ENCODE measurements at regions not wholly inside any gene's neighbourhood (a gene's known extent, or its start where the extent isn't known, plus 50 kb on each side); places are given as distances from the start of the nearest gene placed in this dataset.
A peak's percentile ranks its signal among the peaks of the same experiment; 100 is the strongest.

DNA sequence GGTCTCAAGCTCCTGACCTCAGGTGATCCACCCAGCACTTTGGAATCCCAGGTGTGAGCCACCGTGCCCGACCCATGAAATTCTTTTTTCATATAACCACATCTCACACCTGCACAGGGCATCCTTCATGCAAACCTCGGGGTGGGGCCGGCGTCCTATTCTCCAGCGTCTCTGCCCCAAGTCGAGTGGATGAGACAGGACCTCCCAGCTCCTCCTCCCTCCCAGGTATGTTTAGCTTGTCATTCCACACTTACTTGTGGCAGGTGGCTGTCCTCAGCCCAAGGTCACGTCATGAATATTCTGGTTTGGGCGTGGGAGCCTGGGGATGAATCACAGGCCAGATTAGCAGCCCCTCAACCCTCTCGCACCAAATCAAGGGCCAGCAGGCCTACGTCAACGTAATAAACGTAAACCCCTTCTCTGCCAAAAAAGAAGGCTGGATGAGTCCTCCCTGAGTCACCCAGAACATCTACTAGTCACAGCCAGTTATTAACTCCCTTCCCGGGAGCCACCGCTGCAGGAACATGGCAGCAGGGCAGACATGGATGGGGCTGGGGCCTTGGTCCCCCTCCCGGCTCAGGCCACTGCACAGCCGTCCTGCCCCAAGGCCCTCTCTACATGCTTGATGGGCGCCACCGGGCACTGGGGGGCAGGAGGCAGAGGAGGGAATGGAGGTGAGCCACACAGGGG, 91.7 kb downstream of the YTHDF1 start:
- 90% methylated on average over 19 of the region's 19 CpGs for WGBS (ENCODE audit: insufficient coverage)
- Histone ChIP-seq H3K27ac (ENCODE audit: low read depth, low read length) (no peak overlapping the region), H3K27me3 (ENCODE audit: control insufficient read depth, insufficient read depth, low read length) (no peaks in the 10 kb centered on the region), H3K36me3 (ENCODE audit: control insufficient read depth, insufficient read depth, low read length) (no peaks in the 10 kb centered on the region), H3K9me3 (ENCODE audit: control insufficient read depth, insufficient read depth, low read length) (no peaks in the 10 kb centered on the region), H3K4me1 (ENCODE audit: control insufficient read depth, insufficient read depth, low read length) (peaks cover 30% of the 10 kb centered on the region), H3K4me3 (ENCODE audit: low read depth, low read length) (no peak overlapping the region)
- no peak for DNase-seq (ENCODE audit: low read depth in 4 of 6, low spot score in 6 of 6)

- DNase-seq (ENCODE audit: low read depth in 4 of 6, low spot score in 6 of 6) = no peak
- Histone ChIP-seq H3K4me1 (ENCODE audit: control insufficient read depth, insufficient read depth, low read length) (peaks cover 39% of the 10 kb centered on the region), H3K9me3 (ENCODE audit: control insufficient read depth, insufficient read depth, low read length) (no peaks in the 10 kb centered on the region), H3K36me3 (ENCODE audit: control insufficient read depth, insufficient read depth, low read length) (no peaks in the 10 kb centered on the region), H3K27me3 (ENCODE audit: control insufficient read depth, insufficient read depth, low read length) (no peaks in the 10 kb centered on the region), H3K4me3 (ENCODE audit: low read depth, low read length) (no peak overlapping the region), H3K27ac (ENCODE audit: low read depth, low read length) (no peak overlapping the region)
- WGBS (ENCODE audit: insufficient coverage) = 92% methylated on average over 21 of the region's 21 CpGs
These were observed 92.6 kb downstream of the YTHDF1 start for GRCh38 chr20:63123331-63123741.

- H3K4me1 ChIP-seq (ENCODE audit: control insufficient read depth, insufficient read depth, low read length) = peaks cover 42% of the 10 kb centered on the region
- no peak for DNase-seq (ENCODE audit: low read depth in 4 of 6, low spot score in 6 of 6)
- H3K9me3 ChIP-seq (ENCODE audit: control insufficient read depth, insufficient read depth, low read length) = no peaks in the 10 kb centered on the region
- 87% methylated on average over 5 of the region's 7 CpGs for WGBS (ENCODE audit: insufficient coverage)
- H3K27me3 ChIP-seq (ENCODE audit: control insufficient read depth, insufficient read depth, low read length) = no peaks in the 10 kb centered on the region
- H3K27ac ChIP-seq (ENCODE audit: low read depth, low read length) = no peak overlapping the region
- H3K36me3 ChIP-seq (ENCODE audit: control insufficient read depth, insufficient read depth, low read length) = no peaks in the 10 kb centered on the region
- no peak overlapping the region for H3K4me3 ChIP-seq (ENCODE audit: low read depth, low read length)
These were observed 93.3 kb downstream of the YTHDF1 start for GRCh38 chr20:63122626-63123025.

GRCh38 chr20:63121749-63122405, 94.1 kb downstream of the YTHDF1 start:
- 86% methylated on average over 22 of the region's 23 CpGs for WGBS (ENCODE audit: insufficient coverage)
- H3K27ac ChIP-seq (ENCODE audit: low read depth, low read length) = no peak overlapping the region
- H3K4me1 ChIP-seq (ENCODE audit: control insufficient read depth, insufficient read depth, low read length) = peaks cover 40% of the 10 kb centered on the region
- no peaks in the 10 kb centered on the region for H3K36me3 ChIP-seq (ENCODE audit: control insufficient read depth, insufficient read depth, low read length)
- H3K27me3 ChIP-seq (ENCODE audit: control insufficient read depth, insufficient read depth, low read length) = peaks cover 6% of the 10 kb centered on the region
- DNase-seq (ENCODE audit: low read depth in 4 of 6, low spot score in 6 of 6) = no peak
- no peaks in the 10 kb centered on the region for H3K9me3 ChIP-seq (ENCODE audit: control insufficient read depth, insufficient read depth, low read length)
- H3K4me3 ChIP-seq (ENCODE audit: low read depth, low read length) = no peak overlapping the region

- H3K4me1 ChIP-seq (ENCODE audit: control insufficient read depth, insufficient read depth, low read length) = peaks cover 41% of the 10 kb centered on the region
- H3K27me3 ChIP-seq (ENCODE audit: control insufficient read depth, insufficient read depth, low read length) = peaks cover 13% of the 10 kb centered on the region
- no peaks in the 10 kb centered on the region for H3K36me3 ChIP-seq (ENCODE audit: control insufficient read depth, insufficient read depth, low read length)
- no peak overlapping the region for H3K27ac ChIP-seq (ENCODE audit: low read depth, low read length)
- WGBS (ENCODE audit: insufficient coverage) = 94% methylated on average over 15 of the region's 15 CpGs
- H3K4me3 ChIP-seq (ENCODE audit: low read depth, low read length) = no peak overlapping the region
- H3K9me3 ChIP-seq (ENCODE audit: control insufficient read depth, insufficient read depth, low read length) = no peaks in the 10 kb centered on the region
- no peak for DNase-seq (ENCODE audit: low read depth in 4 of 6, low spot score in 6 of 6)
These were observed 94.7 kb downstream of the YTHDF1 start for GRCh38 chr20:63121246-63121645.

DNA sequence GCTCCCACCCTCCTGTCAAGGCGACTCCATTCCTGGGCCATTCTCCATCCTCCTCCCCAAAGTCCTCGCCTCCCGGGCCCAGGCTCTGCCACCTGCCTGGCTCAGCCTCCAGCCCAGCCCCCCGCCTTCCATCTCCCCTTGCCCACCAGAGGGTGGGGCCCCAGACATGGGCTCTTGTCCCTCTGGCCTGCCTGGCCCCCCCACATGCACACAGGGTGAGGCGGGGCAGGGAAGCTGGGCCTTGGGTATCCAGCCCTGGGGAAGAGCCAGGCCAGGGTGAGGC, 95.2 kb downstream of the YTHDF1 start:
- Histone ChIP-seq H3K36me3 (ENCODE audit: control insufficient read depth, insufficient read depth, low read length) (no peaks in the 10 kb centered on the region), H3K27ac (ENCODE audit: low read depth, low read length) (no peak overlapping the region), H3K4me1 (ENCODE audit: control insufficient read depth, insufficient read depth, low read length) (peaks cover 39% of the 10 kb centered on the region), H3K9me3 (ENCODE audit: control insufficient read depth, insufficient read depth, low read length) (no peaks in the 10 kb centered on the region), H3K4me3 (ENCODE audit: low read depth, low read length) (no peak overlapping the region), H3K27me3 (ENCODE audit: control insufficient read depth, insufficient read depth, low read length) (peaks cover 17% of the 10 kb centered on the region)
- DNase-seq (ENCODE audit: low read depth in 4 of 6, low spot score in 6 of 6) = no peak
- 63% methylated on average over 5 of the region's 5 CpGs for WGBS (ENCODE audit: insufficient coverage)

GRCh38 chr20:63119963-63120807, 95.7 kb downstream of the YTHDF1 start:
- peaks cover 35% of the 10 kb centered on the region for H3K4me1 ChIP-seq (ENCODE audit: control insufficient read depth, insufficient read depth, low read length)
- H3K27ac ChIP-seq (ENCODE audit: low read depth, low read length) = no peak overlapping the region
- H3K27me3 ChIP-seq (ENCODE audit: control insufficient read depth, insufficient read depth, low read length) = peaks cover 17% of the 10 kb centered on the region
- H3K9me3 ChIP-seq (ENCODE audit: control insufficient read depth, insufficient read depth, low read length) = no peaks in the 10 kb centered on the region
- H3K4me3 ChIP-seq (ENCODE audit: low read depth, low read length) = no peak overlapping the region
- WGBS (ENCODE audit: insufficient coverage) = 76% methylated on average over 22 of the region's 22 CpGs
- no peaks in the 10 kb centered on the region for H3K36me3 ChIP-seq (ENCODE audit: control insufficient read depth, insufficient read depth, low read length)
- no peak for DNase-seq (ENCODE audit: low read depth in 4 of 6, low spot score in 6 of 6)

- Histone ChIP-seq H3K27me3 (ENCODE audit: control insufficient read depth, insufficient read depth, low read length) (peaks cover 17% of the 10 kb centered on the region), H3K4me3 (ENCODE audit: low read depth, low read length) (no peak overlapping the region), H3K4me1 (ENCODE audit: control insufficient read depth, insufficient read depth, low read length) (peaks cover 31% of the 10 kb centered on the region), H3K36me3 (ENCODE audit: control insufficient read depth, insufficient read depth, low read length) (no peaks in the 10 kb centered on the region), H3K27ac (ENCODE audit: low read depth, low read length) (no peak overlapping the region), H3K9me3 (ENCODE audit: control insufficient read depth, insufficient read depth, low read length) (no peaks in the 10 kb centered on the region)
- whole genome bisulfite sequencing (ENCODE audit: insufficient coverage) = 40% methylated on average over 23 of the region's 23 CpGs
- peak in 1 of 6 donors; percentile 69 for DNase-seq (ENCODE audit: low read depth in 4 of 6, low spot score in 6 of 6)
These were observed 96.6 kb downstream of the YTHDF1 start for GRCh38 chr20:63119121-63119962.

Measured in spinal cord (tissue), 9 donors.